Dermis microvascular lymphatic vessel endothelial cell (primary cell): ENCODE measurements at regions not wholly inside any gene's neighbourhood (a gene's known extent, or its start where the extent isn't known, plus 50 kb on each side); places are given as distances from the start of the nearest gene placed in this dataset.

Experiments used
- DNase-seq, 2 donors: peaks; one replicate each; pipeline versions ENCODE4 v3.0.0 to v3.0.0-alpha.2; 2010; ENCODE audit warnings: low read depth in 2 of 2

DNA sequence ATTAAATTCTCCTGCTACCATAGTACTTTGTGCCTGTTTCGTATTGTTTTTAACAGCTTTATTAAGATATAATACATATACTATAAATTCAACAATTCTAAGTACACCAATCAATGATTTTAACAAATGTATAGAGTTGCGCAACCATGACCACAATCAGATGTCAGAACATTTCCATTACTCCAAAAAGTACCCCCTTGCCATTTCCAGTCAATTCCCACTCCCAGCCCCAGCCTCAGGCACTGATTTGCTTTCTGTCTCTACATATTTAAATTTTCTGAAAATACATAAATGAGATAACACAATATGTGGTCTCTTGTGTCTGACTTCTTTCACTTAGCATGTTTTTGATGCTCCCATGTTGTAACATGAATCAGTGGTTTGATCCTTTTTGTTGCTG lies 193.9 kb downstream of the FIGN start:
- DNase-seq = no peak

DNA sequence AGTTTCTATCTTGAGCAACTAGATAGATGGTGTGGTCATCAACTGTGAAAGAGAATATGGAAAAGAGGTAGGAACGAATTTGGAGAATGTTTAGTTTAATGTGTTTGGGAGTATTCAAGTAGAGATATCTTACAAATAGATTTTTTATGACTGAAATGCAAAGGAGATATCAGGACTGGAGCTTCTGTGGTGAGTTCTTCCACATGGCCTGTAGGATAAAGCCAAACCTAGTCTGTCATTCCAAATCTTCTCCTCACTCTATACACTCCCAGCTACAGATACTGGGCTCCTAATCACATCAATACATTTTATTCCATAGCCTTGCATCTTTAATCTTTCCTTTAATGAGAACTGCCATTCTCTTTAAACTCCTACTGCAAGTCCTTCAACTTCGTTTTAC lies 194.3 kb downstream of the FIGN start:
- DNase-seq = no peak

DNA sequence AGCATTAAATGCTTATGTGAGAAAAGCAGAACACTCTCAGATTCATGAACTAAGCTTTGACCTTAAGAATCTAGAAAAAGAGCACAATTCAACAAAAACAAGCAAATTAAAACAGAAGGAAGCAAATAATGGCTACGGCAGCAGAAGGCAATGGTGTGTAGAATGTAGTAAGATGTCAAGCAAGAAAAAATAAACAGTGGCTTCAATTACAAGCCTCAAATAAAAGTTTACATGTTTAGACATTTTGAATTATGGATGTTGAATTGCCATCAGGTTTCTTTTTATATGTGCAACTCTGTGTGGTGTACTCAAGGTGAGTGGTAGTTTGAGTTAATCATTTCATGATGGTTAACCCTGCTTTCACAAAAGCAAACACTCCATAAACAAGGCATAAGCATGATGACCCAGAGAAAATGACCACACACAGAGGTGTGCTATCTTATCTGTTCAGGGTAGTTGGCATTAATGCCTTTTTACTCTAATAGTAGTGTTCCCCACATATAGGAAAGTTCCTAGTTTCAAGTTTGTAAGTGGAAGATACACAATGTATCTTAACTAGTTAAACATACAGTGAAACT lies 207.1 kb downstream of the FIGN start:
- DNase-seq = no peak

DNA sequence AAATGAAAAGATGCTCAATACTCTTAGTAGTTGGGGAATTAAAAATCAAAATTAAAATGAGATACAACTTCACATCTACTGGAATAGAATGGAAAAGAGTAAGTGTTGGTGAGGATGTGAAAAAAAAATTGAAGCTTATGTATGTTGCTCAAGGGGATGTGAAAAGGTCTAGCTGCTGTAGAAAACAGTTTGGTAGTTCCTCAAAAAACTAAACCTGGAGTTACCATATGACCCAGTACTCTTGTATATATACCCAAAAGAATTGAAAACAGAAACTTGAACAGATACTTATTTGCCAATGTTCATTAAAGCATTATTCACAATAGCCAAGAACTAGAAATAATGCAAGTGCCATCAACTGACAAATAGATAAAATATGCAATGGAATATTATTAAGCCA lies 208.4 kb downstream of the FIGN start:
- DNase-seq = no peak

DNA sequence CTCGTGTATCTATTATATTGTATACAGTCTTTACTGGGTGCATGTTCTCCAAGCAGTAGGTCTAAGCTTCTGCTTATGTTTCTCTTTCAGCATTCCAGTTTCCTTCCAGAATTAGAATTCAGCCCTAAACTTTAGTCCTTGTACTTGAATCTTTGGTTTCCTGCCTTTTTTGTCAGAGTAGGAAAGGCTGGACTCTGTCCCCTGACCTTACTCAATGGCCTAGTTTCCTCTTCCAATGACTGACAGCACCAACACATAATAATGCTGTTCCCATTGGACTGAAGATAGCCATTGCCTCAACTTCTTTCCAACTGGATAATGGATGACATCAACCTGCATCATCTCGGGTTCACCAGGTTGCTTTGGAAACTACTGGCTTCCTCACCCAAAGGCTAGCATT lies 217.0 kb downstream of the FIGN start:
- DNase-seq = peak in 1 of 2 donors; percentile 21

DNA sequence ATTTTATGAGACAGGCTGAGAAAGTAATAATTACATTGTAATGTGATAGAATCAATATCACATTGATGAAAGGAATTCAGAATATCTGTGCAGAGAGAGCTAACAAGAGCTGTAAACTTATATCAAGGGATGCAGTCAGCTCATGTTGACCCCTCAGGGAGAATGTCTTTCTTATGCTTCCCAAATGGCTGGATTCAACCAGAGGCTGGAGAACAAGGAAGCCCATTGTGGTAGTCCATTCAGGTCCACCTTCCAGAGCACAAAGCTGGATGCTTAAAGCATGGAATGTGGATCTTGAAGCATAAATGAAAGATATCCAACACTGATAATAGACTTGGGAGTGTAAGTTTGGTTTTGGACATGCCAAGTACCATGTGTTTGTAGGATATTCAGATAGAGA lies 220.0 kb downstream of the FIGN start:
- DNase-seq = no peak

DNA sequence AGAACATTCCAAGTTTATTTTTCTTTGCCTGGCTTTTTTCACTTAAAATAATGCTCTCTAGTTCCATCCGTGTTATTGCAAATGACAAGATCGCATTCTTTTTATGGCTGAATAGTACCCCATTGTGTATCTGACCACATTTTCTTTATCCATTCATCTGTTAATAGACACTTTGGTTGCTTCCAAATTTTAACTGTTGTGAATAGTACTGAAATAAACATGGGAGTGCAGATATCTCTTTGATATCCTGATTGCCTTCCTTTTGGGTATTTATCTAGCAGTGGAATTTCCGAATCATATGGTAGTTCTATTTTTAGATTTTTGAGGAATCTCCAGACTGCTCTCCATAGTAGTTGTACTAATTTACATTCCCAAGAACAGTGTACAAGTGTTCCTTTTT lies 230.5 kb downstream of the FIGN start:
- DNase-seq = no peak

DNA sequence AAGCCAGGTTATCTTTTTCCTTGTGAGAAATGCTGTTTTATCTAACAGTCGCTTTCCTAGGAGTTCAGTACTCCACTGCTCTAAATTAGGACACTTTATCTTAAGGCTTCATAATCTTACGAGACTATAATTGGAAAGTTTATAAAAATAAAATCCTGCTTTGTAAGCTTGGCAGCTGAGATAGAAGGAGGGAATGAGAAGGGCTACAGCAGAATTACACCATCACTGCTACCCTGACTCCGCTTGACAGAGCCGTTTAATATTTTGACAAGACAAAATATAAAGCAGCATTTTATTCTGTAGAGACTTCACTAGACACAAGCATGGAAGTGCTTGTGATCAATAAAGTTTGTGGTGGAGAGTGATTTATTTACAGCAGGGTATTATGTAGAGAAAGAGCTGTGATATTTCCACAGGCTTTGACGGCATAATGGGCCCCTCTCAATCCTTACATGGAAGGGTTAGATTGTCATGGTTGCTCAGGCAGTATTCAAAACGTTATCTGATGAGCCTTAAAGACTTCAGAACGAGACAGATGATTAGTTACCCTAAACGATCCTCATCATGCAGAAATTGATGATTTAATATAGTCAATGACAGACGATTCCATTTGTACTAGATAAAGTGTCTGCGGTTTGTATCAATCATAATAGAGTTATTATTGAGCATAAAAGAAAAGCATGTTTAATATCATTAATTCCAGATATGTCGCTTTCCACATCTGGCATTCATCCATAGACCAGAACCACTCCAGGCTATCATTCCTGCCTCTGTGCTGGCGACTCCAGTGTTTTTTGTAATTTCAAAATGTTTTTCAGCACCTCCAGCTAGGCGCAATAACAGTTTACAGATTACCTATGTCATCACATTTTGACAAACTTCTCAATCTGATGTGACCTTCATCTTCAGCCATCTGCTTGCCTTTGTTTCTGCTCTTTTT lies 242.2 kb downstream of the FIGN start:
- no peak for DNase-seq

DNA sequence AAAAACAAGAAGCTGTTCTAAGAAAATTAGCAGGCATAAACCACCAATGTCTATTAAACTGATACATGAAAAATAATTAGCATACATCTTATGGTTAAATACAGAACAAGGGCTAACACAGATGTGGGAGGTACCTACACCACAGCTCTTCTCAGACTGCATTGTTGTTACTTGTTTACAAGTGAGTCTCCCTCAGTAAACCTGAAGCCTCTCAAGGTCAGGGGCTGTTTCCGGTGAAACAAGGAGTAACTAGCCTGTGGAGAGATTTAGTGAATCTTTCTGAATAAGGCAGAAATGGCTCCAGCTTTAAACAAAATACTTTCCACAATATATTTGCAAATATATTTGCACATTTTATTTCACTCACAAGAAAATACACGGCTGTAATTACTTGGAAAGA lies 244.0 kb downstream of the FIGN start:
- no peak for DNase-seq

DNA sequence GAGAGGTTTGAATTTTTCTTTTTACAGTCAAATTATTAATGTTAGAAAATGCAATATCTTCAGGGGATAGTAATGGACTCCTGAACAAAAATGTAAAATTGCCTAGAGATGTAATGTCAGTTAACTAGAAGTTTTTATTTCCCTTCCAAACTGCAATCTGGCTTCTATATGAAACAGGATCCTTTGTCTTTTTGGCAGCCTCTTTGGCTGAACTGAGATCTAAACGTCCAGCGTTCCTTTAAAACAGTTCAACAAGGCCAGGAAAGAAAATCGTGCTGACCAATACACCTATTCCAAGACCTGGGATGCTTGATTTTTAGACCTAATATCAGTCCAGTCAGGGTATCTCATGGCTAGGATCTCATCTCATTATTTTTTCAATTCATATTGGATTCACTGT lies 245.5 kb downstream of the FIGN start:
- DNase-seq = no peak

DNA sequence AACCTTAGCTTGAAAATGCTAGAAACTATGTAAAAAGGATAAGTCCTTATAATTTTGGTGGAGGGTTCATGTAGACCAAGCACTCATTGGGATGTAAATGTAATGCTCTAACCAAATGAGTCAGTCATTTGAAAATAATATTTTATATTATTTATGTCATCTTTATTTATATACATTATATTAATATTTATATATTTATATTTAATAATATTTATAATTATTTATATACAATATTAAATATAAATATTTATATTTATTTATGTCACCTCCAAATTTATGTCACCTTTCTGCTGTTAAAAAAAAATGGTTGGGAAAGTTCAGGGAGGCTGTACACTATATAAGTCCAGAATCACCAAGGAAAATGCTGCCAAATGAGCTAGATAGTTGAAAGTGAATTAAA lies 254.3 kb downstream of the FIGN start:
- DNase-seq = no peak

DNA sequence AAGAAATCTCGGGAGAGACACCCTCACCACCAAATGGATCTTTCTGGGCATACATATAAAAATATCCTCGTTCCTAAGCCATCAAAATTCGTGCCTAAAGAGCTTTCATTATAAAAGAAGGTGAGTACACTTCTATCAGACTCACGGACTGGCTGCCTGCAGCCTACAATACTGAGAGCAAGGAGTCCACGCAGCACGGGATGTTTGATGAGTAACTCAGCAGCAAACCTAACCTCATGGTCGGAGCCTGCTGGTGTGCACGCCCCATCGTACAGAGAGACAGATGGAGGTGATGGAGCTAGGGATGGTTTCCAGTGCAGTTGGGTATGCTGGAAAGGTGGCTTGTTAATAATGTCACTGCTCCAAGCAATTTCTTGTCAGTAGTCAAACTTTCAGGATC lies 256.2 kb downstream of the FIGN start:
- no peak for DNase-seq

DNA sequence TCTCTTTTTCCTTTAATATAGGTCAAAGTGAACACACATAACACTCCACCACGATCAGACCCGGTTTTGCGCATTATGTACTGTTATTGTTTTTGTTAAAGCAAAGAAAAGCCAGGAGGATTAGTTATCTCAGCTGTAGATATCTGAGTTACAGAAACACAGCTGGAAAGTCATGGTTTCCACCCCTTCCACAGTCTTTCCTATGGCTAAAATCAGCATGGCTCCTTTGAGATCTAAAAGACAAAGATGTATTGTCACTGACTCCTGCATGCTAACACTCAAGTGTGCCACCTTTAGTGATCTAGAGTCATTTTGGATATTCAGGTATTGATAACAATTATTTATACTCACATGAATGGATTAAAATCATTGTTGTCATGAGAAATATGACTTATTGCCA lies 260.0 kb downstream of the FIGN start:
- DNase-seq = no peak

DNA sequence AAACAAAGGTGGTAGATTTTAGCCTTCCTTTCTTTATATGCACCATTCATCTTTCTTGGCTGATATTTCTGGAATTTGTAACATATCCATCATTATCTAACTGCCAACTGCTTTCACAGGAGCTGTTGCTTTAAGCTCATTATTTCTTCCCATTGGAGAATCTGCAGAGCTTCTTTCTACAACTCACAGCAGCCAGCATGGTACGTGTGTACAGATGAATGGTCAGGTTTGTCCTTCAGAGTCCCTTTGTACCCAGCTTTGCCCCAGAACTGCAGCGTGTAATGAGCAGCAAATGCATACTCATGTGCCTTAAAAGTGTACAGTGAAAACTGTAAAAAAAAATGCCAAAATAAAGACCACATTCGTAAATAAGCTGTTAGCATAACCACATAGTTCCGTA lies 260.9 kb downstream of the FIGN start:
- DNase-seq = no peak

DNA sequence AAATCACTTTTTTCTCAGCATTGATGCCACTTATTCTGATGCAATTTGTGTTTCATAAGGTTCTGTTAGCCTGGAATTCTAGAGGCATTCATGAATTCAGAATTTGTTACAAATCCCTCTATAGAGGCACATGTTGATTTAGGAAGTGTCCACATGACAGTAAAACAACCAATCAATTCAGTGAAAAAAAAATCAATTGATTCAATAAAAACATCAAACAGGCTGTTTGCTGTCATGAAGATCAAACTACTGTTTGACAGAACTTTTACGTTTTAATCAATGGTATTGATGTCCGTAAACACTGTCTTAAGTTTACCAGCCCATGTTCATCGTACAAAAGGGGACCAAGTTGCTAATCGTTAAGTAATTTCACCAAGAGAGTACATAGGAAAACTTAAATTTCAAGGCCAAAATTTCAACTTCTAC lies 261.5 kb downstream of the FIGN start:
- no peak for DNase-seq

DNA sequence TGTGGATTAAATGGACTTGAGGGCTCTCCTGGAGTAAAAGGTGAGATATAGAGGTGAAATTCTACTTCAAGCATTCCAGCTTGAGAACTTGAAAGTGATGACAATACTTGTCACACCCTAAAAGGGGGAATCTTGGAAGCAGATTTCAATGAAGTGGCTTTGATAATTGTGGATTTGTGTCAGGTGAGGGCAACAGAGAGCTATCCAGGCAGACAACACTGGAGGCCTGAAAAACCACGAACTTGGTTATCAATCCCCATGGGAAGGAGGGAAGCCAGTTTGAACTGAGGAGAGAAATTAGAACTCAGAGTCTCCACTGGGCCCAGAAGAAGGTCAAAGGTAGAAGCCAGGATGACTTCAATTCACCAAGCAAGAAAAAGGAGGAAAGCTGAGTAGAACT lies 263.9 kb downstream of the FIGN start:
- peak in 1 of 2 donors; percentile 26 for DNase-seq

DNA sequence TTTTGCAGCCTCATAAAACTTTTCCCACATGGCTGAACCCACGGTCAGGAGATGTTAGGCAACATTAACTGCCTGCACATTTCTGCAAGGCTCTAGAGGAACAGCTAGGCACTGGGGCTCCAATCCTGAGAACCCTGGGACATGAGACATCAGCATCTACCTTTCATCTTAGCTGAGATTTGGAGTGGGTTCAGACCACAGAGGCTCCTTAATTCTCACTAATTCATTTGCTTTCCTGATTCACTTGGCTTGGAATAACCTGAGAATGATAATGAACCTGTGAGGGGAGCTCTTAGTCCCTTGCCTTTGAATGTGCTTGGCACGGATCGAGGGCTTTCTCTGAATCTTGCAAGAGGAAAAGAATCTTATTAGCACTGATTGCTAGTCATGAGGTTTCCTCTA lies 266.2 kb downstream of the FIGN start:
- DNase-seq = no peak

DNA sequence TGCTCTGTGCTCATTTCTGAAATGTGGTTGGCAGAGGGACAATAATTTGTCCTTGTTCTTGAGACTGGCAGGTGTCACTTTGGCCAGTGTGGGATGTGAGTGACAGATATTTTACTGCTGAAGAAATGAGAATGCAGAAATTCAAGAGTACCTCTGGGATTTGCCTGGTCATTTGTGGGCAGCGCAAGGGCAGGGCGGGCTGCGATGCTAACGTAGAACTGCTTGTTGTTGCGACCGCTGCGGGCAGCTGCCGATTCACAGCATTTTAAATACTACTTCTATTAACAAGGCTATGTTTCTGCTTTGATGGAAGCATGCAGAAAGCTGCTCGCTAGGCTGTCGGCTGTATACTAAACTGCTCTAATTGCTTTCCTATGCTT lies 268.6 kb downstream of the FIGN start:
- DNase-seq = no peak

DNA sequence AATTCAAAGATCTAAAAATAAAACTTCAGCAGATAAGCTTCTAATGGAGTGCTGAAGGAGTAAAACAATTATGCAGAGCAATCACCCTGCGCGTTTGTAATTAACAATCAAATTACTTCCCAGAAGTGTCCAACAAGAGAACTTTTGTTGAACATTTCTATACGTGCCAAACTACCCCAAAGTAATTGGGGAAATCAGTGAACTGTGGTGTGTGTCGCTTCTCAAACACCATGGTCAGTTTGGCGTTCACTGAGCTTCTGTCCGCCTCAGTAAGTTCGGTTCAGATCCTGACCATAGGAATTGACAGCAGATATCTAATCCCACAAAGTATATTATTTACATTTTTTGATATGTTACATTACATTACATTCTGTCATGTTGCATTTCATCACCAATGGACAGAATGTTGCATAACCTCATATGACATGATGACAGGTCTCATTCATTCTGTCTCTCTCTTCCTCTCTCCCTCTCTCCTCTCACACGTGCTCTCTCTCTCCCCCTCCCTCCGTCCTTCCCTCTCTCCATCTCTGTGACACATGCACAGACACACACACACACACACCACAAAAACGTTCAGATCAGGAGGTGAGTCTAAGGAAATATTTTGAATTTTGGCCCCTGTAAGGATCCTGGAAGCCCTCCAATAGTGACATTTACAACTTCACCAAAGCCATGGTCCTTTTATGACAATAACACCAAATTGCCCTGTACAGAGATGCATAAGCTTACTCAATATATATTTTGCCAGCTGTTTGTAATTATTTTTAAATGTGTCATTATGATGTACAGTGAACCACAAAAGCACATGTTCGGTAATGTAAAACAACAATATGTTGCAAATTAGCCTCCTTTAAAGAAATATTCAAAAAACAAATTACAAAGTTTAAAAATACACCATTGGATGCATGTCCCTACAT lies 269.2 kb downstream of the FIGN start:
- DNase-seq = no peak

DNA sequence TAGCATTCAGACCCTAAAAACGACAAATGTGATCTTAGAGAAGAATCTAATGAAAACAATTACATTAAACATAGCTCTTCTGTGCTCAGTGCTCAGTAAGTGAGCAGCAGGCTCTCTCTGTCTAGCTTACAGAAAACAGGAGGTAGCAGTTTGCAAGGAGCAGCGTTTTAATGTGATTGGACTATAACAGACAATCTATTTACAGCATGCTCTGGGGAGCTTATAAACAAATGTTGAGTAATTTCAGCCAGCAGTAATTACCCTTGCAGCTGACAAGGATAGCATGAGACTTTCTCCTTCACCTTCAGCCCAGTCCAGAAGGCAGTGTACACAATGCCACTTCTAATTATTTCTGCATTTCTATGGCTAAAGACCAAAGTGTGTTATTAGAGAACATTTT lies 270.4 kb downstream of the FIGN start:
- peak in 1 of 2 donors; percentile 0 for DNase-seq

DNA sequence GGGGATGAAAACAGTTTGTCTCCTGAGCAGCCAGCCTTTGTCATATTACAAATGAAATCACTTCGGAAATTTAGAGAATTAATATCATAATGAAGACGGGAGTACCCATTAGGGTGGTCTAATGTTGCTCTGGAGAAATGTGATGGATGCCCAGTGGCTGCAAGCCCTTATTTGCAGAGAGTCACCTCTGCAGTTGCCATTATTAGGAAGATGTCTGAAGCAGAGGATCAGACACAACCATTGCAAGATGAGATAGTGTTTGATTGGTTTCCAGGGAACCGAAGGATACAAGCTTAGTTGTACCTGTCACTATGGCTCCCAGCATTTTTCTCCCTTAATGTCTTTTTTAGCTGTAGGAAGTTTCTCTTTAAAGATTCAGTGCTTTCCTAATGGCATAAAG lies 272.4 kb downstream of the FIGN start:
- no peak for DNase-seq

DNA sequence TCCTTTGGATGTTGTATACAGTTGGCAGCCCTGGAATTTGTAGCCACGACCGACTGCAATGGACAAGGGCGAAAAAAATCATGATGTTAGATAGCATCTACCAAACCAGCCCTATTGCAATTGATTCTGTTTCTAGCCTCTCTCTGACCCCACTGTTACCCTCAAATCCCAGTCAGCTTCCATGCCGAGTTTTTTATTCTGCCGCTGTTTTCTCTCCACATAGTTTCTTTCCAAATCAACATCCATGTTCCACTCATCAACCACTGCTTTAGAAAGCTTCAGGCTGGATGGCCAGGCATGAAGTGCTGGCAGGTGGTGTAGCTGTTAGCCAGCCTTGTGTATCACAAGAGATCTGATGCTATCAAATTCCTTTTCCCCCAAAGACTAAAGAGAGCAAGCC lies 272.8 kb downstream of the FIGN start:
- DNase-seq = no peak
